HL-60 (cell line): ENCODE measurements at regions not wholly inside any gene's neighbourhood (a gene's known extent, or its start where the extent isn't known, plus 50 kb on each side); places are given as distances from the start of the nearest gene placed in this dataset.

Experiments
- DNase-seq, 2 experiments: peaks; one replicate each; pipeline ENCODE4 v3.0.0-alpha.2; 2010 to 2020; ENCODE audit warnings: low read depth in 1 of 2, low spot score in 1 of 2
- H3K27ac ChIP-seq: fragments of 250-450 bp; sonication (Bioruptor Pico); replicated peaks from 2 replicates; pipeline ENCODE4 v1.5.1; 2020; ENCODE audit warnings: mild to moderate bottlenecking, moderate library complexity
- H3K27me3 ChIP-seq: fragments of 250-450 bp; sonication (Bioruptor Pico); 2 replicates; pipeline ENCODE4 v1.5.1; 2021; ENCODE audit warnings: mild to moderate bottlenecking, moderate library complexity; ENCODE audit not compliant: insufficient read depth, poor library complexity, severe bottlenecking
- H3K4me3 ChIP-seq: replicated peaks from 2 replicates; pipeline ENCODE4 v1.5.1; 2011; ENCODE audit warnings: mild to moderate bottlenecking, control low read depth, low read length; ENCODE audit not compliant: insufficient read depth
- CTCF ChIP-seq: IDR thresholded peaks from one replicate; pipeline ENCODE4 v1.5.1; 2011; ENCODE audit warnings: low read length, control low read depth, inconsistent platforms; ENCODE audit not compliant: insufficient read depth
- GABPA ChIP-seq: IDR thresholded peaks from 2 replicates; pipeline ENCODE4 v1.6.1; 2012; ENCODE audit warnings: low read depth
- POLR2AphosphoS5 ChIP-seq: IDR thresholded peaks from 2 replicates; pipeline ENCODE4 v1.6.1; 2012; ENCODE audit warnings: low read depth
- REST ChIP-seq: IDR thresholded peaks from 2 replicates; pipeline ENCODE4 v1.6.1; 2012; ENCODE audit warnings: low read depth; ENCODE audit not compliant: insufficient replicate concordance
- SPI1 ChIP-seq: IDR thresholded peaks from 2 replicates; pipeline ENCODE4 v1.6.1; 2012; ENCODE audit warnings: low read depth, mild to moderate bottlenecking, borderline replicate concordance

- Histone ChIP-seq H3K4me3 (no peak overlapping the region), H3K27ac (no peak overlapping the region), H3K27me3 (no peaks in the 10 kb centered on the region)
- no peak for DNase-seq
- TF ChIP-seq CTCF (no peak), GABPA (no peak), POLR2AphosphoS5 (no peak), REST (no peak), SPI1 (no peak)
Observed at GRCh38 chr2:216920143-216920876, 60.4 kb upstream of the TNP1 start.

GRCh38 chr2:216918088-216918680 lies 58.3 kb upstream of the TNP1 start:
- Histone ChIP-seq H3K4me3 (no peak overlapping the region), H3K27me3 (peaks cover 3% of the 10 kb centered on the region), H3K27ac (no peak overlapping the region)
- TF ChIP-seq SPI1 (no peak), GABPA (no peak), CTCF (no peak), REST (no peak), POLR2AphosphoS5 (no peak)
- no peak for DNase-seq

- H3K27me3 ChIP-seq = peaks cover 3% of the 10 kb centered on the region
- DNase-seq = no peak
- no peak overlapping the region for H3K27ac ChIP-seq
- TF ChIP-seq GABPA = no peak
- no peak for TF ChIP-seq CTCF
- no peak for TF ChIP-seq POLR2AphosphoS5
- no peak for TF ChIP-seq SPI1
- no peak for TF ChIP-seq REST
- H3K4me3 ChIP-seq = no peak overlapping the region
Observed at GRCh38 chr2:216916956-216917650, 57.2 kb upstream of the TNP1 start.
